ENCODE measurements at regions not wholly inside any gene's neighbourhood (a gene's known extent, or its start where the extent isn't known, plus 50 kb on each side); places are given as distances from the start of the nearest gene placed in this dataset.

DNA sequence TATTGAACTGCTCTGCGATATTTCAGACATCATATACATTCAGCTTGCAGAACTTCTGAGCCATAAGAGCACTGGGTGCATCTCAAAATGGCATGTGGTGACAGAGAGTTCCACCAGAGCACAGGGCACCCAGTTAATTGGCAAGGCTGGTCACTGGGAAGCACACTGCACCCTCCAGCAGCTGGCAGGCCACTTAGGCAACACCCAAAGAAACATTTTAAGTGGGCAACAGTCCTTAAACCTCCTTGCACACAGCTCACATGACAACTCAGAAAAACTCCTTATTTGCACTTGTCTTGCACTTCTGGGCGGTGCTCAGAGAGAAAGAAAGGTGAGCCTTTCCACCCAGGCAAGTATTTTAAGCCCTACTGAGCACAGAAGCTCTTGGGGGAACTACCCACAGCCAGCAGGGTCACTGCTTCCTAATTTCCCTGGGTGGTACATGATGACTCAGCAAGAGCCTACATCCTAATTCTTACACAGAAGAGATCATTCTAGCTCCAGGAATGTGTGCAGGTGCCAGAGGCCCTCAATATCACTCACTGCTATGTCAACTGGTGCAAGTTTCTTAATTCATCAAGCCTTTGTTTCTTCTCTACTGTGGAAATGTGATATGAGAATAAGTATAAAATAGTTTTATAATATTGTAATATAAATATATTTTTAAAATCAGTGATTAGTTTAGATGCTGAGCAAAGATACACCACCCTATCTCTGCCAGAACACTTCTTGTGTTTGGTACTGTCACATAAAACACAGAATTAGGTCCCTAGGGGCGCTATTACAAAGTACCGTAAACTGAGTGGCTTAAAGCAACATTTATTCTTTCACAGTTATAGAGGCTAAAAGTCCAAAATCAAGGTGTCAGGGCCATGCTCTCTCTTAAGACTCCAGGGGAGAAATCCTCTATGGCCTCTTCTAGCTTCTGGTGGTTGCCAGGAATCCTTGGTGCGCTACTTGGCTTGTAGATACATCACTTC is 155.1 kb upstream of the PPARGC1A start:
- in situ Hi-C loops (cut with HindIII; ENCODE audit: low sequenced_read_pairs), result no loop called here

GRCh38 chr4:24042094-24042493 is 152.2 kb upstream of the PPARGC1A start:
- H3K4me3 ChIP-seq (ENCODE audit: low read depth, low read length), result no peak overlapping the region
- in situ Hi-C loops (cut with HindIII; ENCODE audit: low sequenced_read_pairs), result no loop called here
- no peak for TF ChIP-seq CTCF (IDR thresholded peaks at IDR 0.05; ENCODE audit: low read depth, low read length, missing control alignments)
- peak; percentile 75 for DNase-seq (ENCODE audit: low read depth)

More for the DNA sequence above, 155.1 kb upstream of the PPARGC1A start:
- H3K4me3 ChIP-seq (ENCODE audit: low read depth, low read length), result no peak overlapping the region
- DNase-seq (ENCODE audit: low read depth), result no peak
- TF ChIP-seq CTCF (IDR thresholded peaks at IDR 0.05; ENCODE audit: low read depth, low read length, missing control alignments), result no peak

GRCh38 chr4:24040811-24041210 is 151.0 kb upstream of the PPARGC1A start:
- TF ChIP-seq CTCF (IDR thresholded peaks at IDR 0.05; ENCODE audit: low read depth, low read length, missing control alignments), result no peak
- in situ Hi-C loops (cut with HindIII; ENCODE audit: low sequenced_read_pairs), result no loop called here
- no peak for DNase-seq (ENCODE audit: low read depth)
- H3K4me3 ChIP-seq (ENCODE audit: low read depth, low read length), result no peak overlapping the region

GRCh38 chr4:24033626-24034025 is 143.8 kb upstream of the PPARGC1A start:
- TF ChIP-seq CTCF (IDR thresholded peaks at IDR 0.05; ENCODE audit: low read depth, low read length, missing control alignments), result no peak
- no peak for DNase-seq (ENCODE audit: low read depth)
- in situ Hi-C loops (cut with HindIII; ENCODE audit: low sequenced_read_pairs), result no loop called here
- no peak overlapping the region for H3K4me3 ChIP-seq (ENCODE audit: low read depth, low read length)

GRCh38 chr4:24032371-24032989 is 142.6 kb upstream of the PPARGC1A start:
- peak; percentile 17 for TF ChIP-seq CTCF (IDR thresholded peaks at IDR 0.05; ENCODE audit: low read depth, low read length, missing control alignments)
- no peak for DNase-seq (ENCODE audit: low read depth)
- in situ Hi-C loops (cut with HindIII; ENCODE audit: low sequenced_read_pairs), result no loop called here
- H3K4me3 ChIP-seq (ENCODE audit: low read depth, low read length), result no peak overlapping the region

- no peak for TF ChIP-seq CTCF (IDR thresholded peaks at IDR 0.05; ENCODE audit: low read depth, low read length, missing control alignments)
- DNase-seq (ENCODE audit: low read depth), result no peak
- H3K4me3 ChIP-seq (ENCODE audit: low read depth, low read length), result no peak overlapping the region
- in situ Hi-C loops (cut with HindIII; ENCODE audit: low sequenced_read_pairs), result no loop called here
Observed at GRCh38 chr4:24026596-24026995, 136.7 kb upstream of the PPARGC1A start.
